HepG2 (cell line): ENCODE measurements at regions not wholly inside any gene's neighbourhood (a gene's known extent, or its start where the extent isn't known, plus 50 kb on each side); places are given as distances from the start of the nearest gene placed in this dataset.

Source experiments
- MAX ChIP-seq: IDR thresholded peaks from 2 replicates; pipeline ENCODE4 v1.6.1; 2012; ENCODE audit warnings: inconsistent platforms
- MEF2D ChIP-seq: sonication (generic); formaldehyde crosslinking; IDR thresholded peaks from 2 replicates; pipeline ENCODE4 v1.5.1; 2020; ENCODE audit warnings: mild to moderate bottlenecking, missing genetic modification reagents
- NFE2L1 ChIP-seq: sonication (generic); formaldehyde crosslinking; IDR thresholded peaks from 2 replicates; pipeline ENCODE4 v1.4.0; 2020; ENCODE audit warnings: missing genetic modification reagents, mild to moderate bottlenecking, borderline replicate concordance
- POLR2A ChIP-seq, 2 experiments: IDR thresholded peaks; 2 replicates each; pipeline ENCODE4 v1.6.1; 2011; ENCODE audit warnings: low read depth in 2 of 2, low read length in 2 of 2, mild to moderate bottlenecking in 1 of 2, moderate library complexity in 1 of 2; ENCODE audit not compliant: insufficient read depth in 1 of 2
- POLR2AphosphoS5 ChIP-seq: IDR thresholded peaks from 2 replicates; pipeline ENCODE4 v1.6.1; 2012; ENCODE audit warnings: low read depth, low read length
- TOE1 ChIP-seq: sonication (generic); formaldehyde crosslinking; IDR thresholded peaks from 2 replicates; pipeline ENCODE4 v1.4.0; 2020; ENCODE audit warnings: mild to moderate bottlenecking, missing genetic modification reagents
- XRCC5 ChIP-seq: fragments of 200-400 bp; formaldehyde crosslinking; optimal IDR thresholded peaks from 2 replicates; pipeline ENCODE3; 2017; ENCODE audit warnings: mild to moderate bottlenecking, low read length
- ZFYVE20 ChIP-seq: sonication (generic); formaldehyde crosslinking; IDR thresholded peaks from 2 replicates; pipeline ENCODE4 v1.8.0; 2023; ENCODE audit warnings: low read depth, mild to moderate bottlenecking, moderate library complexity, missing genetic modification reagents, borderline replicate concordance
- ZNF326 ChIP-seq: sonication (generic); formaldehyde crosslinking; IDR thresholded peaks from 2 replicates; pipeline ENCODE4 v1.4.0; 2020; ENCODE audit warnings: missing genetic modification reagents, borderline replicate concordance
- ZNF33A ChIP-seq: sonication (generic); formaldehyde crosslinking; IDR thresholded peaks from 2 replicates; pipeline ENCODE4 v1.5.1; 2020; ENCODE audit warnings: missing genetic modification reagents, mild to moderate bottlenecking, moderate library complexity, borderline replicate concordance
- ZNF383 ChIP-seq: sonication (generic); formaldehyde crosslinking; IDR thresholded peaks from 2 replicates; pipeline ENCODE4 v1.4.0; 2020; ENCODE audit warnings: missing genetic modification reagents, mild to moderate bottlenecking, borderline replicate concordance
- TF ChIP-seq, protein P1 (sequence below): sonication (generic); formaldehyde crosslinking; IDR thresholded peaks from 2 replicates; pipeline ENCODE4 v1.4.0; 2020; ENCODE audit warnings: mild to moderate bottlenecking, missing genetic modification reagents
- TF ChIP-seq, protein P2 (sequence below): sonication (generic); formaldehyde crosslinking; IDR thresholded peaks from 2 replicates; pipeline ENCODE4 v1.5.0; 2020; ENCODE audit warnings: mild to moderate bottlenecking, missing genetic modification reagents, moderate library complexity

DNA sequence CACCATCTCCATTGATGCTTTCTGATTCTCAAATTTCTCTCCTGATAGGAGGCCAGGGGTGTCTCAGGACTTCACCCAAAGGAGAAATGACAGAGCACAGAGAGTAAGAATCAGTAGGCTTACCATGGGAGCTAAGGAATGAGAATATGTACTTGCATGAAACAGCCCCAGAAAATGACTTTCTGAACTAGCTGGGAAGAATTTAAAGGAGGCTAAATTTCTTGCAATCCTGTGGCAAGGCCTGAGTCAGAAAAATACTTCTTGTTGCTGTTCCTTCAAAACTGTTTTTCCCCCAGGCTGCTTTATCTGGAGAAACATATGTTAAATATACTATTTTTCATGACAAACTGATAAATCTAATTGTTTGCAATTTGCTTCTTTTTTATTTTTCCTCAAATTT is 53.4 kb upstream of the FBXL7 start:
- TF ChIP-seq MAX (no peak), ZFYVE20 (CRISPR knock-in tag) (no peak), ZNF326 (CRISPR knock-in tag) (no peak), NFE2L1 (CRISPR knock-in tag) (no peak), TOE1 (no peak), ZNF383 (CRISPR knock-in tag) (no peak), MEF2D (CRISPR knock-in tag) (no peak), XRCC5 (no peak), POLR2AphosphoS5 (no peak), ZNF33A (CRISPR knock-in tag) (no peak), POLR2A (IDR thresholded peaks at IDR 0.05; ENCODE audit: insufficient read depth in 1 of 2, low read depth in 2 of 2, low read length in 2 of 2) (no peak)
- TF ChIP-seq, protein P1, sequence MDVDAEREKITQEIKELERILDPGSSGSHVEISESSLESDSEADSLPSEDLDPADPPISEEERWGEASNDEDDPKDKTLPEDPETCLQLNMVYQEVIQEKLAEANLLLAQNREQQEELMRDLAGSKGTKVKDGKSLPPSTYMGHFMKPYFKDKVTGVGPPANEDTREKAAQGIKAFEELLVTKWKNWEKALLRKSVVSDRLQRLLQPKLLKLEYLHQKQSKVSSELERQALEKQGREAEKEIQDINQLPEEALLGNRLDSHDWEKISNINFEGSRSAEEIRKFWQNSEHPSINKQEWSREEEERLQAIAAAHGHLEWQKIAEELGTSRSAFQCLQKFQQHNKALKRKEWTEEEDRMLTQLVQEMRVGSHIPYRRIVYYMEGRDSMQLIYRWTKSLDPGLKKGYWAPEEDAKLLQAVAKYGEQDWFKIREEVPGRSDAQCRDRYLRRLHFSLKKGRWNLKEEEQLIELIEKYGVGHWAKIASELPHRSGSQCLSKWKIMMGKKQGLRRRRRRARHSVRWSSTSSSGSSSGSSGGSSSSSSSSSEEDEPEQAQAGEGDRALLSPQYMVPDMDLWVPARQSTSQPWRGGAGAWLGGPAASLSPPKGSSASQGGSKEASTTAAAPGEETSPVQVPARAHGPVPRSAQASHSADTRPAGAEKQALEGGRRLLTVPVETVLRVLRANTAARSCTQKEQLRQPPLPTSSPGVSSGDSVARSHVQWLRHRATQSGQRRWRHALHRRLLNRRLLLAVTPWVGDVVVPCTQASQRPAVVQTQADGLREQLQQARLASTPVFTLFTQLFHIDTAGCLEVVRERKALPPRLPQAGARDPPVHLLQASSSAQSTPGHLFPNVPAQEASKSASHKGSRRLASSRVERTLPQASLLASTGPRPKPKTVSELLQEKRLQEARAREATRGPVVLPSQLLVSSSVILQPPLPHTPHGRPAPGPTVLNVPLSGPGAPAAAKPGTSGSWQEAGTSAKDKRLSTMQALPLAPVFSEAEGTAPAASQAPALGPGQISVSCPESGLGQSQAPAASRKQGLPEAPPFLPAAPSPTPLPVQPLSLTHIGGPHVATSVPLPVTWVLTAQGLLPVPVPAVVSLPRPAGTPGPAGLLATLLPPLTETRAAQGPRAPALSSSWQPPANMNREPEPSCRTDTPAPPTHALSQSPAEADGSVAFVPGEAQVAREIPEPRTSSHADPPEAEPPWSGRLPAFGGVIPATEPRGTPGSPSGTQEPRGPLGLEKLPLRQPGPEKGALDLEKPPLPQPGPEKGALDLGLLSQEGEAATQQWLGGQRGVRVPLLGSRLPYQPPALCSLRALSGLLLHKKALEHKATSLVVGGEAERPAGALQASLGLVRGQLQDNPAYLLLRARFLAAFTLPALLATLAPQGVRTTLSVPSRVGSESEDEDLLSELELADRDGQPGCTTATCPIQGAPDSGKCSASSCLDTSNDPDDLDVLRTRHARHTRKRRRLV (CRISPR knock-in tag): no peak
- TF ChIP-seq, protein P2, sequence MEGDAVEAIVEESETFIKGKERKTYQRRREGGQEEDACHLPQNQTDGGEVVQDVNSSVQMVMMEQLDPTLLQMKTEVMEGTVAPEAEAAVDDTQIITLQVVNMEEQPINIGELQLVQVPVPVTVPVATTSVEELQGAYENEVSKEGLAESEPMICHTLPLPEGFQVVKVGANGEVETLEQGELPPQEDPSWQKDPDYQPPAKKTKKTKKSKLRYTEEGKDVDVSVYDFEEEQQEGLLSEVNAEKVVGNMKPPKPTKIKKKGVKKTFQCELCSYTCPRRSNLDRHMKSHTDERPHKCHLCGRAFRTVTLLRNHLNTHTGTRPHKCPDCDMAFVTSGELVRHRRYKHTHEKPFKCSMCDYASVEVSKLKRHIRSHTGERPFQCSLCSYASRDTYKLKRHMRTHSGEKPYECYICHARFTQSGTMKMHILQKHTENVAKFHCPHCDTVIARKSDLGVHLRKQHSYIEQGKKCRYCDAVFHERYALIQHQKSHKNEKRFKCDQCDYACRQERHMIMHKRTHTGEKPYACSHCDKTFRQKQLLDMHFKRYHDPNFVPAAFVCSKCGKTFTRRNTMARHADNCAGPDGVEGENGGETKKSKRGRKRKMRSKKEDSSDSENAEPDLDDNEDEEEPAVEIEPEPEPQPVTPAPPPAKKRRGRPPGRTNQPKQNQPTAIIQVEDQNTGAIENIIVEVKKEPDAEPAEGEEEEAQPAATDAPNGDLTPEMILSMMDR (CRISPR knock-in tag): no peak
